ENCODE measurements at regions not wholly inside any gene's neighbourhood (a gene's known extent, or its start where the extent isn't known, plus 50 kb on each side); places are given as distances from the start of the nearest gene placed in this dataset.
"Not testable (repeated sequence)": the region's sequence is repeated elsewhere in the genome, so short reads cannot be mapped to it uniquely, and the experiment has no call there.

DNA sequence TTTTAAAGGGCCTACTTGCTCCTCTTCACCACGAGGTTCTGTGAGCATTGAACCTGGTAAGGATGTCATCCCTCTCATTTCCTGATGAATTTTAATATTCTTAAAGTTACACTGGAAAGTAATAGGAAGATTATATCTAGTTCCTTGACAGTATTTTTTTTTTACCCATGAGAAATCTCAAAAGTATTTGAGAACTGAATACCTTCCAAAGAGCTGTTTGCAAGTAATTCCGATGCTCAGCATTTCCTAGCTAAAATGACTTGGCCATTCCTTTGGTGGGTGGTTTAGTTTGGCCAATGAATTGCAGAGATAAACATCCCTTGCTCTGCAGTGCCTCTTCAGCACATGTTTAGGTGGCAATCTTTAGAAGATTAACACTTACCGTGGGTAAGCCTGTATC lies 110.2 kb upstream of the WDR1 start:
- DNase-seq (ENCODE audit: low spot score), result no peak
- intact Hi-C loops (cut with DNase I), result no loop called here

DNA sequence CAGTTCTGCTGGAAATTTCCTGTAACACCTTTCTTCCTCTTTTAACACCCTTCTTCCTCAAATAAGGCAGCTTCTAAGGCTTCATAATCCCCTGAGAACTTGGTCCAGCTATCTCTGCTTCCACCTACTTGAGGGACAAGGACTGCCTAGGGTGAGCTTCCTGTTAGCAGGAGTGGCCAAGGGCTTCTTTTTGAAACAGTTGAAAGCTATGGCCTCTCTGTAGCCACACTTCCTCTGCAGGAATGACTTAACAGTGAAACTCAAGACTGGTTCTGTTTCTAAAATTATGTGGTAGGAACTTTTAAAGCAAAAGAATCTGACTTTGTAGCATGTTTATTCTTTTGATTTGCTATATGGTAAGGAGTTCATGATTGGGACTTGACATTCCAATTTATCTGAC lies 108.5 kb upstream of the WDR1 start:
- intact Hi-C loops (cut with DNase I), result no loop called here
- DNase-seq (ENCODE audit: low spot score), result no peak

DNA sequence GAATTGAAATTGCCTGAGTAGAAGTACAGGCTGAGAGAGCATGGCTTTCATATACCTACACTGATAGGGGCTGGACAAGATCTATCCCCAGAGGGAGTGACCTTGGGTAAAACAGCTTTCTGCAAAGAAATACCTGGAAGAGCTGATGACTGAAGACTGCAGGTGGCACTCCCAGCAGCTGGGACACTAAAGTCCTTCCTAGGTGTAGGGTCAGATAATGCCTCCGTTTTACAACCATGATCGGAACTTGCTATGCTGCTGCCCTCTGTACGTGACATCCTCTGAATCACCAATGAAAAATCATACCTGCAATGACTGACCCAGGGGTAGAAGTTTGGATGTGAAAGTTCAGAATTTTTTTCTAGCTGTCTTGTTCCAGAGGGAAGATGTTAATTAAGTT lies 107.2 kb upstream of the WDR1 start:
- intact Hi-C loops (cut with DNase I), result no loop called here
- no peak for DNase-seq (ENCODE audit: low spot score)

DNA sequence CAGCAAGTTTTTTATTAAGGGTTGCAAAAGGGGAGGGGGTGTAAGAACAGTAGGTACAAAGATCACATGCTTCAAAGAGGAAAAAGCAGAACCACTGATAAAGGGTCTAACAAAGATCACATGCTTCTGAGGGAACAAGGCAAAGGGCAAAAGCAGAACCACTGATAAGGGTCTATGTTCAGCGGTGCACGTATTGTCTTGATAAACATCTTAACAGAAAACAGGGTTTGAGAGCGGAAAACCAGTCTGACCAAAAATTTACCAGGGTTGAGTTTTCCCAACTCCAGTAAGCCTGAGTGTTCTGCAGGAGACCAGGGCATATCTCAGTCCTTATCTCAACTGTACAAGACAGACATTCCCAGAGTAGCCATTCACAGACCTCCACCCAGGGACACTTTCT lies 96.9 kb upstream of the WDR1 start:
- intact Hi-C loops (cut with DNase I); DNase-seq (ENCODE audit: low spot score): not testable (repeated sequence)

DNA sequence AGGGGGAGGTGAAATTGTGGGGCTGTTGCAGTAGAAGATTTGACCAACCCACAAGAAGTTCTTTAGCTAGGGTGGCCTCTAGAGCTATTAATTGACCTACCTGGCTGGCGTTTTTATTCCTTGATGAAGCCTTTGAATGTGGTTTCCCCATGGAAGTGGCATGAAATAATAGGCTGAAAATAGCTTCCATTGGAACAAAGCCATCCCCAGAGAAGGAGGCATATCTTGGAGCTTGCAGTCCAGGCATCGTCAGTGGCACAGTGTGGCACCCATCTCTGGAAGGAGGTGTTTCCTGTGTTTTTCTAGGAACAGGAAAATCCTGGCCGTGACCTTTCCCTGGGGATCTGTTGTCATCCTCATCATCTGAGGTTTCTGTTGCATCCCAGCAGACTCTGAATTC lies 96.3 kb upstream of the WDR1 start:
- intact Hi-C loops (cut with DNase I), result no loop called here

DNA sequence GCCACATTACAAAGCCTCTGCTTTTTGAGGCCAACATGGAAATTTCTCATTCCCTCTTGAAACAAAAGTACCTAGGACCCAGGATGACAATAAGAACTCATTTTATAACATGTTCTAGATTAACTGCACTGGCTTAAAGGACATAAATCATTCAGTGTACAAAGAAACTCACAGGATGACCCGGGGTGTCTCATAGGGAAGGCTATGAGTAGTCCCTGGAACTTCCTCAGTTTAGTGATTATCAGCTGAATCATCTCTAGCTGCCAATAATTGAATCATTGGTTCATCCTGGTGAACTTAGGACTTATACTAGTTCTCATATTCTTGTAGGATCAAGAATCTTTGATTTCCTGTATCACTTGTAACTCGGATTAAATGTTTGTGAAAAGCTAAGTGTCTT lies 95.8 kb upstream of the WDR1 start:
- DNase-seq (ENCODE audit: low spot score), result no peak

More for the DNA sequence above, 96.3 kb upstream of the WDR1 start:
- no peak for DNase-seq (ENCODE audit: low spot score)

DNA sequence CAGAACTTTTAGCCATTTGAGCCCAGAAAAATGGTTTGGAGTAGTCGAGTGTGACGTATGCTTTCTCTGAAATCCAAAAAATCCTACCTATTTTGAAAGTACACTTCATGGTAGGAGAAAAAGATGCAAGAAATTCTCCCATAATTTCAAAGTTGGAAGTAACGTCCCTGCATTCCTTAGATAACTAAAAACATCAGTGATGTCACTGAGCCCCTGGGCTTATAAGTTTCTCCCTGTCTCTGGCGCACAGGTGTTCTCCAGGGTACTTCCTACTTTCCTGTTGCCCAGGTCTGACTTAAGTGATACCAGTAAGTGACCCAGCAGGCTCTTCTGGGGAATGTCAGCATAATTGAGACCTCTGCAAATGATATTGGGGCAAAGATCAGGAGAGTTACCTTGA lies 90.5 kb upstream of the WDR1 start:
- intact Hi-C loops (cut with DNase I), result no loop called here
- no peak for DNase-seq (ENCODE audit: low spot score)

More for the DNA sequence above, 95.8 kb upstream of the WDR1 start:
- intact Hi-C loops (cut with DNase I), result no loop called here

DNA sequence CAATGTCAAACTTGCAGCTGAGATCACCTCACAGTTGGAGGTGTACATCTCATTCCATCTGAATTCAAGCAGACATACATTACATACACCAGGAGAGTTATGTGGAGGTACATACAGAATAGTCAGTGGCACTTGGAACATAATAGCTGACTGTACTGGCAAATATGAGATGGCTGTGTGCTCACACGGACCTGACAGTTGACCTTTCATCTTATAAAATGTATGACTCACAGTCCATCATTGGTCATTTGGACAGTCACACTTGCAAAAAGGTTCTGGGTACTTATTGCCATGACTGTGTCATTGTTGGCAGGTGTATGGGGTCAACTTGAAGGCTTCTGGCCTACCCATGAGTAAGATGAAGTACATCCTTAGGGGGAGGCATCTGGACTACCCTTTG lies 88.6 kb upstream of the WDR1 start:
- DNase-seq (ENCODE audit: low spot score), result no peak
- intact Hi-C loops (cut with DNase I), result no loop called here

DNA sequence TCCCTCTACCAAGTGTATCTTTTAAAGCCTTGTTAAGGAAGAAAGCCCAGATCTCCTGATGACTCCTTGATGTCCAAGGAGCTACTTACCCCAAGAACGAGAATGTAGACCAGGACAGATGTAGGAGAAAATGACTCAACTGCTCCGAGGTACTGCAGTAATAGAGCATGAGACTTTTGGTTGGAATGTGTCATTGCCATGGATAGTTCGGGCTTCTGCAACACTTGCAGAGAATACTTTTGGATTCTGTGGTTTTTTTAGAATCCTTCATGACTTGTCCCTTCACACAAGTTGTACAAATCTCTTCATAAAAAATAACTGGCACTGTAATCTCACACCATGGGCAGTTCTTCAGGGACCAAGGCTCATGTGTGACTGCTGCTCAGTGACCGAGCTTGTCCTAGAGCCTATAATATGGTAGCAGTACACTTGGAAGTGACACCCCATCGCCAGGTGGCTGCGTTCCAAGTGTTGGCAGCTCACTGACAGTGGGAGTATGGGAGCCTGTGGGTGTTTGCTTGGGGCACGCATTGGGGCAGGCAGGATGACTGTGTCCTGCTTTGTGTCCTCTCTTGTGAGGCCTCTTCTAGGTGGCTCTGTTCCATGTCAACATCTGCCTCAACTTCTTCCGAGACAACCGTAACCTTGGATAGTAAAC lies 87.9 kb upstream of the WDR1 start:
- DNase-seq (ENCODE audit: low spot score), result no peak
- intact Hi-C loops (cut with DNase I), result no loop called here

DNA sequence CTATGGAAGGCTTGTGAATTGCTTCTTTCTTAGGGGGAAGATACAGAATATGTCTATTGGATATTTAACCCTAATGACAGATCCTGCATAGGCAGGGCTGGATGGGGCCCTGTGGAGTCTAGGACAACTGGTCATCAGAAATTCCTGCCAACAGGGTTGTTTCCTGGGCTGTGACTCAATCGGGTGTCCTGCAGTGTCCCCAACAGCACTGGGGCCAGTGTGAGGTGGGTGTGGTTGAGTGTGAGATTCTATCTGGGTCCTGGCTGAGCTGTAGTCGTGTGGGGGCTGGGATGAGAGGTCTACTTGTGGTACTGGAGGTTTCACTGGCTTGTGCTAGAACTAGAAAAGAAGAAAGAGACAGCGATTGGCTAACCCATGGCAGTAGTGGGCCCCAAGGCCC lies 87.3 kb upstream of the WDR1 start:
- intact Hi-C loops (cut with DNase I), result no loop called here
- no peak for DNase-seq (ENCODE audit: low spot score)

DNA sequence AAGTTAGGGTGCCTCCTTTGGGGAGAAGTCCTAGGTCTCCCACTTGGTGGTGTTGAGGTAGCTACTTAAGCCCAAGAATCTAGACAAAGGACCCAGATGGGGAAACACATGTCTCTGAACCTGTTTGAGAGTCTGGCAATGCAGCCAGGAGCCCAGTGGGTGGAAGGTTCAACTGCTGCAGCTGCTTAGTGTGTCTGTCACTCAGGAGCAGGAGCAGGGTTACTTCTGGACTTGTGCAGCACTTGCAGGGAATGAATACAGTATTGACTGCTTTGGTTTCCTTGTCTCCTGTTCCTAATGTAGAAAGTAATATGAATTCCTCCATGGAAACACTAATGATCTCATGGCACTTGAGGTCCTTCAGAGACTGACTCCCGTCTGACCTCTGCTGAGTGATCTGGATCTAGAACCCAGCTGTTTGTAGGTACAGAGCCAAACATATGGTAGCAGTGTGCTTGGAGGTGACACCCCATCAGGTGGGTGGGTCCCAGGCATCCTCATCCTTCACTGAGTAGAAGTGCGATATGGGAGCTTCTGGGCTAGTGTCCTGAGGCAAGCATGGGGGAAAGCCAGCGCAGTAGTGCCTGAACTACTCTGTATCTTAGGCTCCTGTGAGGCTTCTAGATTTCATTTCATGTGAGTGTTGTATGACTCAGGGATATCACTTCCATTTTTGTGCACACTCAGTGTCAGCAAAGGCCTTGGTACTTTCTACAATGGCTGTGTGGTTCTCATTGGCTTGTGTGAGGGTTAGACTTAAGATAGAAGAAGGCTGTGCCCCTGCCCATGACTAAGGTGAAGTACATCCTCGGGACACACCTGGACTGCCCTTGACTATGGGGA lies 85.0 kb upstream of the WDR1 start:
- no peak for DNase-seq (ENCODE audit: low spot score)
- intact Hi-C loops (cut with DNase I), result no loop called here

DNA sequence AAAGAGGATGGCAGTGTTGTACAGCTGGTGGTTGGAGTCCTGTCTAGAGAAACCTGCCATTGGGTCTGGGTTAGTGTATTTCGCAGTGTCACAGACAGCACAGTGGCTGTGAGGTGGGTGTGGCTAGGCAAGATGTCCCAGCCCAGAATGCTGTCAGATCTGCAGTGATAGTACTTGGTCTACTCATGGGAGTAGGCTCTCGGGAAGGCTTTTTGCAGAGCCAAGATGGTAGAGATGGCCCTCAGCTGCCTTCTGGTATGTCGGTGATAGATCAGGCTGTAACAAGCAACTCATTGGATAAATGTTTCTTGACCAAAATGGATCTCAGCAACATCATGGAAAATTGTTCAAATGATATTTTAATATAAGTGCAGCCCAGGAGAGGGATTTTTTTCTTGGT lies 84.3 kb upstream of the WDR1 start:
- intact Hi-C loops (cut with DNase I), result no loop called here
- DNase-seq (ENCODE audit: low spot score), result no peak

DNA sequence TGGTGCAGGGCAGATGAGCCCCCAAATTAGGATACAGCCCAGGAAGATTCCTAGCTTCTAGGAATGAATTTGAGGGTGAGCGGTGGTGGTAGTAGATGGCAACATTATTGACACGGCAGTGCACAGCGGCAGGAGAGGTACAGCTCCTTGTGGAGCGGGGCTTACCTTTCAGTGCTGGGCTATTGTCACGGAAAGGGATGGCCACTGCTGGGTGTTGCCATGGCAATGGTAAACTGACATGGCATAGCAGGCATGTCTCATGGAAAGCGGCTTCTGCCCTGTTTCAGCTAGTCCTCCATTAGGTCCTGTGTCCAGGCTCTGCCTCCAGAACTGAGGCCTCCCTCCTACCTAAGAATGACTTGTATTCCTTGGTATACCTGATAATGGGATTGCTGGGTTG lies 81.8 kb upstream of the WDR1 start:
- intact Hi-C loops (cut with DNase I), result no loop called here
- no peak for DNase-seq (ENCODE audit: low spot score)

DNA sequence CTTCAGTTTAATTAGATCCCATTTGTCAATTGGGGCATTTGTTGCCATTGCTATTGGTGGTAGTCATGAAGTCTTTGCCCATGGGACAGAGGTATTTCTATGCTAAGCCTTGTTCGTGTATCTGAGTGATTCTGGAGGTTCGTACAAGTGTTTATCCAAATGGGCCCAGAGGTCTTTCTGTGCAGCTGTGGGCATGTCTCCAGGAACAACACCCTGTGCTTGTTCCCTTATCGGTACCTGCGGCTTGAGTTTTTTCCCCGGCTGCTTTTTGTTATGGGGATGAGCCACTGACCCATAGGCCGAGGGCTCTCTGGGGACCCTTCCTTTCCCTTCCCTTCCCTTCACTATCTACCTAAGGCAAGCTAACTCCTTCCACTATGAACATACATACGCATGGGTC lies 81.4 kb upstream of the WDR1 start:
- no peak for DNase-seq (ENCODE audit: low spot score)

DNA sequence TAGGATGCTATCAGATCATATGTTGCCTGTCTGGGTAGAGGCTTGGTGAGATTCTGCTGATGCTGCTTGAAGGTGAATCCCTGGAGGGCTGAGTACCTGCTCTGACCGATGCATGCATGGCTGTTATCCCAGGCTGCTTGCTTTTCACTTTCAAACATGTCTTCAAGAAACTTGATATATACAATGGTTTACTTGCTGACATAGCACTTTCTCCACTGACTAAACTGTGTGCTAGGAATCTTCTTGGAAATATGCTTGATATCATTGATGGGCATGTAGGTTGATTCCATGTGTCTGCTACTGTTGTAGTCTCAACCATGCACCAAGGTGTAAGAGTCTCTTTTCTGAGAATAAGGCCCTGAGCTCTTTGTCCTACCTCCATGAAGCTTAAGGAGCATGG lies 79.6 kb upstream of the WDR1 start:
- no peak for DNase-seq (ENCODE audit: low spot score)
- intact Hi-C loops (cut with DNase I), result no loop called here

More for the DNA sequence above, 81.4 kb upstream of the WDR1 start:
- intact Hi-C loops (cut with DNase I), result no loop called here

DNA sequence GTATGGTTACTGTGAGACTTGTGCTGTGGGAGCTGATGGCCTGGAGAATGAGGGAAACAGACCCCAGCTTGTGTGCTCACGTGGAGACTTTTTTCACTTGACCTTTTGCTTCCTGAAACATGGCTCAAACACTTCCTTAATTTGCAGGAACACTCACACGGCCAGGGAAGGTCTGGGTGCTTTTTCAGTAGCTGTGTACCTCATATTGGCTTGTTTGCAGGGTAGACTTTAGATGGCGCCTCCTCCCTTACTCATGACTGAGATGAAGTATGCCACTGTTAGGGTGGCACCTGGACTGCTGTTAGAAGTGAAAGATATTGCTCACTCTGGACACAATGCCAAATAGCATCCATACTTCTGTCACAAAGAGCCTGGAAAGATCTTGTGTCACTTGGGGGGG lies 75.7 kb upstream of the WDR1 start:
- no peak for DNase-seq (ENCODE audit: low spot score)
- intact Hi-C loops (cut with DNase I), result no loop called here

DNA sequence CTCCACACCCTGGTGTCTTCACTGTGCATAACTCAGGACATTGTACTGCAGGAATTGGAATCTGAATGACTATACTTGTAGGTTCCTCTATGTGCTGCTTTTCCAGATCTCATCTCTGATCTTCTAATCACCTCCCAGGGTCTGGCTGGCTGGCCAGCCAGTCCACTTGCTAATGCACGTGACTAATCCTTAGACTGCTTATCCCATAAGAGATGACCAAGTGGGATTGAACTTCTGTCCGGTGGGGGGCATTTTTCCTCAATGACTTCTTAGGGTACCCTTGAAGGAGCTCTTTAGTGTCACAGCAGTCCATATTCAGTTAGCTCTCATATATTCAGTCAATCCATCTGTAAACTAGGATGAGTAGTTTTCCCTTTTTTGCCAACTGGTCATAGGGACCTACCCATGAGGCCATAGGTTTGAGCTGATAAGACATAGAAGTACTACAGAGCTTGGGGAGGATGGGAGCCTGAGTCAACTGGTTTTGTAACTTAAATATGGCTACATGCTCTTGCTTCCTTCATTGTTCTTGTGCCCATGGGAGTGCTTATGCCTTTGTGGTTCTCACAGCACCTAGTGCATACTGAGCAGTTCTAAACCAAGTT lies 71.9 kb upstream of the WDR1 start:
- DNase-seq (ENCODE audit: low spot score), result no peak
- intact Hi-C loops (cut with DNase I), result loop anchor here (2.0 to 10.0 kb wide), 2 partner anchors 28 to 56 kb away; no protein-coding TSS in a partner anchor

DNA sequence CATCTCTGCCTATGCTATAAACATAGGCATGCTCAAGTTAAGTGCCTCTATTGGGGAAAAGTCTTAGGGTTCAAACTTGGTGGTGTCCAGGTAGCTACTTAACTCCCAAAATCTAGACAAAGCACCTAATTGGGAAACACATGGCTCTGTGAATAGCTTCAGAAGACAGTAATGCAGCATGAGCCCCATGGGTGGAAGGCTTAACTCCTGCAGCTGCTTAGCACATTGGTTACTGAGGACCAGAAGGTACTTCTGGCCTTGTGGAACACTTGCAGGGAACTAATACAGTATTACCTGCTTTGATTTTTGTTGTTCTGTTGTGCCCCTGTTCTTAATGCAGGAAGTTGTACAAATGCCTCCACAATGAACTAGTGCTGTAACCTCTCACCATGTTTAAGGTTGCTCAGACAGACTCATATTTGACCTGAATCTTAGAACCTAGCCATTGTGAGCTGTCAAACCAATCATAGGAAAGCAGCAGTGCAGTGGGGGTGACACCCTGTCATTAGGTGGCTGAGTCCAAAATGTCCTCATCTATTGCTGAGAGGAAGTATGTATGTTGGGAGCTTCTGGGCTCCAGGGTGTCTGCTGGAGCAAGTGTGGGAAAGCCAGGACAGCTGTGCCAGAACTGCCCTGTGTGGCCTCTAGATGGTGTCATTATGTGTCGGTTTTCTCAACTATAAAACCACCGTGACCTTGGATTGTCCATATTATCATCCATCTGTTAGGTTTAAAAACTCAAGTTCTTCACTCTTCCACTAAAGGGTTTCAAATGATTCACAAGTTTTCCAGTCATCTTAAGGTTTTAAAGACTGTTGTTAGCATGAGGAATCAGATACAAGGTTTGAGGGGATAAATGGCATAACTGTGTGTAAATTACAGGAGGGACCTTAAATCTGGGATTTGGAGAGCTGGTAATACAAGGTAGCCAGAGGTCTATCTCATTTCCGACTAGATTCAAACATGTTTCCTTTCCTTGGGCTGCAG lies 69.9 kb upstream of the WDR1 start:
- intact Hi-C loops (cut with DNase I), result loop anchor here in 1 of 2 donors (10.0 kb wide), 1 partner anchor 58 kb away; no protein-coding TSS in a partner anchor
- no peak for DNase-seq (ENCODE audit: low spot score)

DNA sequence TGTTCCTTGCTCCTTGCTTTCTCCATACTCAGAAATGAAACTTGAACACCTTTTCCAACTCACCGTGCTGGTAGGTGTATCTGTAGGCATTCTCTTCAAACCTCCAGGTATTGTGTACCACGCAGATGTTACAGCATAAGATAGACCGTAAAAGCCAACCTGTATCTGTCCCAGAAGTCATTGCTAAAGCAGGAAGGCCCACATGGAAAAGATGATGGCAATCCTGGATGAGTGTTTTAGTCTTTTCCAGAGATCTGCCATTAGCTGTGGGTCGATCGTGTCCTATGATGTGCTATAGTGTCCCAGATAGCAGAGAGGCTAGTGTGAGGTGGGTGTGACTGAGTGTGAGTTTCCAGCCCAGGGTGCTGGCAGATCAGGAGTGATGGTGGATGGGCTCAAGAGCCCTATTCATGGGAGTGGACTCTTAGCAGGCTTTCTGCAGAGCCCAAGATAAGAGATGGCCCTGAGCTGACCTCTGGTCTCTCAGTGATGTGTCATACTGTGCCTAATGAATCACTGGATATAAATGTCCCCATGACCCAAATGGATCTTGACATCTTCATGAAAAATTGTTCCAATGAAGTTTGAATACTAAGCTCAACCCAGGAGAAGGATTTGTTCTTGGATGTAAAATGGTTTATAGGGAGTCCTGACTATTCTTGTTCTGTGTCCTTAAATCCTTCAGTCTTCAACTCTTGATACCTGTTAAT lies 69.1 kb upstream of the WDR1 start:
- DNase-seq (ENCODE audit: low spot score), result no peak
- intact Hi-C loops (cut with DNase I), result loop anchor here in 1 of 2 donors (10.0 kb wide), 1 partner anchor 59 kb away; no protein-coding TSS in a partner anchor
